HCT116 (cell line): ENCODE measurements at regions not wholly inside any gene's neighbourhood (a gene's known extent, or its start where the extent isn't known, plus 50 kb on each side); places are given as distances from the start of the nearest gene placed in this dataset.

Experiments
- ATAC-seq: fragments of 200-7000 bp; cut with Tn5 transposase; 2 replicates; pipeline ENCODE4 v1.9.1; 2020; ENCODE audit warnings: mild to moderate bottlenecking, moderate library complexity
- BruUV-seq: library from RNA; stranded (reverse); fragments of 400-500 nt; replicated peaks from 2 replicates; lab custom pipeline; 2021; lab: Mats Ljungman, UMichigan
- CTCF ChIA-PET: fragments of 300-600 bp; sonication (Branson Sonifier 250); formaldehyde crosslinking; loops from one replicate; lab custom pipeline; 2021; ENCODE audit warnings: antibody characterized with exemption; lab: Charles Lee
- POLR2A ChIA-PET: fragments of 300-600, 350-600 bp; sonication (Branson Sonifier 250); formaldehyde crosslinking; loops from one replicate; lab custom pipeline; 2021; ENCODE audit warnings: antibody characterized with exemption; lab: Charles Lee
- RAD21 ChIA-PET, 2 experiments: fragments of 300-600 bp; sonication (Branson Sonifier 250); formaldehyde crosslinking; loops; one replicate each; lab custom pipeline; 2023; ENCODE audit warnings: low total read pairs in 2 of 2; ENCODE audit not compliant: uncharacterized antibody in 2 of 2, unreplicated experiment in 2 of 2, low non-redundant PET in 1 of 2; lab: Charles Lee
- DNase-seq: peaks from one replicate; pipeline ENCODE4 v3.0.0-alpha.2; 2010; ENCODE audit warnings: low read depth, low spot score
- H2AFZ ChIP-seq: fragments of 200-600 bp; shearing (Covaris generic), sonication (generic); 2 replicates; pipeline ENCODE4 v1.6.1; 2017; ENCODE audit warnings: low read depth, mixed run types, mixed read lengths, antibody characterized with exemption, low read length; ENCODE audit not compliant: poor library complexity, severe bottlenecking
- H3K27ac ChIP-seq: 2 replicates; pipeline ENCODE4 v1.5.1; 2012; ENCODE audit warnings: low read depth, low read length
- H3K27me3 ChIP-seq: fragments of 200-600 bp; sonication (generic); 2 replicates; pipeline ENCODE4 v1.6.1; 2016; ENCODE audit warnings: mixed run types, low read length, mixed read lengths; ENCODE audit not compliant: insufficient read depth
- H3K36me3 ChIP-seq, 2 experiments: fragments of 200-500 bp in 1 of 2; fragments of 200-600 bp in 1 of 2; sonication (Bioruptor generic) in 1 of 2; sonication (generic) in 1 of 2; 2 replicates each; pipeline versions ENCODE4 v1.5.1 to v1.6.1; 2014 to 2016; ENCODE audit warnings: low read length in 2 of 2, inconsistent platforms in 1 of 2, mixed read lengths in 1 of 2, mixed run types in 1 of 2; ENCODE audit not compliant: insufficient read depth in 2 of 2, control insufficient read depth in 1 of 2
- H3K4me1 ChIP-seq, 2 experiments: fragments of 200-600 bp in 1 of 2; sonication (generic) in 1 of 2; 2 replicates each; pipeline versions ENCODE4 v1.5.1 to v1.6.1; 2012 to 2017; ENCODE audit warnings: low read length in 2 of 2, inconsistent platforms in 1 of 2, mild to moderate bottlenecking in 1 of 2, mixed read lengths in 1 of 2, mixed run types in 1 of 2, moderate library complexity in 1 of 2; ENCODE audit not compliant: insufficient read depth in 2 of 2, control insufficient read depth in 1 of 2
- H3K4me2 ChIP-seq: fragments of 200-600 bp; sonication (generic); 2 replicates; pipeline ENCODE4 v1.6.1; 2017; ENCODE audit warnings: mixed run types, low read length, mixed read lengths
- H3K4me3 ChIP-seq, 2 experiments: fragments of 200-600 bp in 1 of 2; sonication (generic) in 1 of 2; replicated peaks in 1 of 2; 2 replicates each; pipeline ENCODE4 v1.5.1; 2011 to 2016; ENCODE audit warnings: low read length in 2 of 2, control low read depth in 1 of 2, low read depth in 1 of 2, mild to moderate bottlenecking in 1 of 2, mixed read lengths in 1 of 2, mixed run types in 1 of 2
- H3K79me2 ChIP-seq: fragments of 200-600 bp; sonication (generic); 2 replicates; pipeline ENCODE4 v1.6.1; 2017; ENCODE audit warnings: mild to moderate bottlenecking, mixed run types, low read length, moderate library complexity, mixed read lengths; ENCODE audit not compliant: insufficient read depth
- H3K9ac ChIP-seq: fragments of 200-600 bp; sonication (generic); 2 replicates; pipeline ENCODE4 v1.6.1; 2016; ENCODE audit warnings: low read length, mixed read lengths
- H3K9me2 ChIP-seq: fragments of 200-600 bp; sonication (generic), shearing (Covaris generic); 2 replicates; pipeline ENCODE4 v1.6.1; 2017; ENCODE audit warnings: mixed run types, mild to moderate bottlenecking, moderate library complexity; ENCODE audit not compliant: insufficient read depth
- H3K9me3 ChIP-seq, 2 experiments: fragments of 200-500 bp in 1 of 2; fragments of 200-600 bp in 1 of 2; sonication (Bioruptor generic) in 1 of 2; sonication (generic) in 1 of 2; 2 replicates each; pipeline ENCODE4 v1.6.1; 2014 to 2017; ENCODE audit warnings: low read length in 2 of 2, mixed read lengths in 2 of 2, inconsistent platforms in 1 of 2, low read depth in 1 of 2, mild to moderate bottlenecking in 1 of 2, mixed run types in 1 of 2, moderate library complexity in 1 of 2; ENCODE audit not compliant: control insufficient read depth in 1 of 2, insufficient read depth in 1 of 2
- H4K20me1 ChIP-seq: fragments of 200-600 bp; sonication (generic), shearing (Covaris generic); 2 replicates; pipeline ENCODE4 v1.6.1; 2017; ENCODE audit warnings: mixed run types, mild to moderate bottlenecking, moderate library complexity; ENCODE audit not compliant: insufficient read depth
- ATF3 ChIP-seq: IDR thresholded peaks from 2 replicates; pipeline ENCODE4 v1.6.1; 2012
- CBX3 ChIP-seq: IDR thresholded peaks from 2 replicates; pipeline ENCODE4 v1.6.1; 2012; ENCODE audit warnings: low read depth
- CEBPB ChIP-seq: IDR thresholded peaks from 2 replicates; pipeline ENCODE4 v1.6.1; 2012; ENCODE audit warnings: low read depth
- CTCF ChIP-seq, 3 experiments: fragments of 200-600 bp in 1 of 3; sonication (generic) in 1 of 3; IDR thresholded peaks in 2 of 3; conservative IDR thresholded peaks in 1 of 3; 2 replicates each; pipeline ENCODE4 v1.5.1; 2012 to 2017; ENCODE audit warnings: low read depth in 2 of 3, low read length in 2 of 3, antibody characterized with exemption in 1 of 3, borderline replicate concordance in 1 of 3, control low read depth in 1 of 3, mild to moderate bottlenecking in 1 of 3, mixed read lengths in 1 of 3, mixed run types in 1 of 3, moderate library complexity in 1 of 3; ENCODE audit not compliant: insufficient read depth in 1 of 3
- EGR1 ChIP-seq: IDR thresholded peaks from 2 replicates; pipeline ENCODE4 v1.6.1; 2012; ENCODE audit warnings: low read depth
- ELF1 ChIP-seq: IDR thresholded peaks from 2 replicates; pipeline ENCODE4 v1.6.1; 2012; ENCODE audit warnings: low read depth, borderline replicate concordance
- EZH2 ChIP-seq: fragments of 200-600 bp; sonication (generic); IDR thresholded peaks from 2 replicates; pipeline ENCODE4 v1.6.1; 2017; ENCODE audit warnings: antibody characterized with exemption, mixed run types
- EZH2phosphoT487 ChIP-seq: fragments of 200-600 bp; IDR thresholded peaks from 2 replicates; pipeline ENCODE4 v1.6.1; 2018; ENCODE audit warnings: antibody characterized with exemption, borderline replicate concordance
- JUND ChIP-seq: IDR thresholded peaks from 2 replicates; pipeline ENCODE4 v1.6.1; 2012
- MAX ChIP-seq: IDR thresholded peaks from 2 replicates; pipeline ENCODE4 v1.6.1; 2012
- POLR2A ChIP-seq: IDR thresholded peaks from 2 replicates; pipeline ENCODE4 v1.7.0; 2011; ENCODE audit warnings: borderline replicate concordance; ENCODE audit not compliant: insufficient read depth, insufficient read length; ENCODE audit errors: extremely low read depth
- RAD21 ChIP-seq: IDR thresholded peaks from 2 replicates; pipeline ENCODE4 v1.6.1; 2012; ENCODE audit warnings: low read depth, mild to moderate bottlenecking
- SIN3A ChIP-seq: IDR thresholded peaks from 2 replicates; pipeline ENCODE4 v1.6.1; 2012; ENCODE audit warnings: low read depth
- YY1 ChIP-seq: IDR thresholded peaks from 2 replicates; pipeline ENCODE4 v1.6.1; 2011; ENCODE audit warnings: low read length, low read depth, moderate library complexity, mild to moderate bottlenecking; ENCODE audit not compliant: insufficient replicate concordance; ENCODE audit errors: extremely low read depth
- ZBTB33 ChIP-seq: IDR thresholded peaks from 2 replicates; pipeline ENCODE4 v1.6.1; 2011; ENCODE audit warnings: mild to moderate bottlenecking, low read length, moderate library complexity; ENCODE audit not compliant: insufficient replicate concordance; ENCODE audit errors: extremely low read depth
- ZNF274 ChIP-seq: fragments of 200-500 bp; sonication (Bioruptor generic); IDR thresholded peaks from 2 replicates; pipeline ENCODE4 v1.6.1; 2014; ENCODE audit warnings: mild to moderate bottlenecking, low read depth, low read length, inconsistent platforms
- intact Hi-C: fragments of 100-400 bp; cut with micrococcal nuclease; formaldehyde crosslinking; loops from 2 replicates; pipeline ENCODE4 v1.10.0; 2022

GRCh38 chr7:118737935-118738334 is 513.4 kb downstream of the ANKRD7 start (continued):
- TF ChIP-seq RAD21 (no peak), MAX (no peak), JUND (no peak), ELF1 (no peak), EZH2phosphoT487 (no peak), ATF3 (no peak), YY1 (no peak), CEBPB (no peak)

- H3K27me3 ChIP-seq = no peaks in the 10 kb centered on the region
- H3K27ac ChIP-seq = no peak overlapping the region
- no peaks in the 10 kb centered on the region for H3K9me3 ChIP-seq
- H3K4me3 ChIP-seq = no peak overlapping the region
- intact Hi-C loops = no loop called here
- H2AFZ ChIP-seq = no peak overlapping the region
- H4K20me1 ChIP-seq = no peaks in the 10 kb centered on the region
- TF ChIP-seq EZH2phosphoT487 (no peak), EGR1 (no peak), POLR2A (no peak), MAX (no peak), SIN3A (no peak), EZH2 (no peak), YY1 (no peak), ZBTB33 (no peak), ZNF274 (no peak), RAD21 (no peak), CBX3 (no peak), CEBPB (no peak), JUND (no peak), ATF3 (no peak), ELF1 (no peak), CTCF (IDR thresholded peaks at IDR 0.05 in 2 of 3, conservative IDR thresholded peaks at IDR 0.05 in 1 of 3; ENCODE audit: borderline replicate concordance in 1 of 3, insufficient read depth in 1 of 3, low read depth in 2 of 3, low read length in 2 of 3) (no peak)
- ChIA-PET CTCF (no interaction called here), POLR2A (no interaction called here), RAD21 (no interaction called here)
- H3K4me1 ChIP-seq = no peaks in the 10 kb centered on the region
- no peaks in the 10 kb centered on the region for H3K79me2 ChIP-seq
- ATAC-seq = no peak
- no peak for DNase-seq
- H3K9me2 ChIP-seq = no peaks in the 10 kb centered on the region
- no peaks in the 10 kb centered on the region for H3K36me3 ChIP-seq
- H3K4me2 ChIP-seq = no peak overlapping the region
- BruUV-seq = no TSS peak
- no peak overlapping the region for H3K9ac ChIP-seq
These were observed 521.4 kb downstream of the ANKRD7 start for GRCh38 chr7:118745927-118746326.
